ENCODE measurements at regions not wholly inside any gene's neighbourhood (a gene's known extent, or its start where the extent isn't known, plus 50 kb on each side); places are given as distances from the start of the nearest gene placed in this dataset.
"Not testable (repeated sequence)": the region's sequence is repeated elsewhere in the genome, so short reads cannot be mapped to it uniquely, and the experiment has no call there.

- Histone ChIP-seq H3K9me3 (no peaks in the 10 kb centered on the region), H3K36me3 (no peaks in the 10 kb centered on the region), H3K27ac (no peak overlapping the region), H3K27me3 (replicated peaks; ENCODE audit: insufficient read depth) (no peaks in the 10 kb centered on the region), H3K4me1 (ENCODE audit: control insufficient read depth in 1 of 2, low read depth in 2 of 2) (no peaks in the 10 kb centered on the region), H3K4me3 (no peak overlapping the region)
- ATAC-seq (ENCODE audit: insufficient number of reproducible peaks, low FRiP score, low read depth), result no peak
- no peak for DNase-seq (ENCODE audit: low spot score)
- TF ChIP-seq, protein P1, sequence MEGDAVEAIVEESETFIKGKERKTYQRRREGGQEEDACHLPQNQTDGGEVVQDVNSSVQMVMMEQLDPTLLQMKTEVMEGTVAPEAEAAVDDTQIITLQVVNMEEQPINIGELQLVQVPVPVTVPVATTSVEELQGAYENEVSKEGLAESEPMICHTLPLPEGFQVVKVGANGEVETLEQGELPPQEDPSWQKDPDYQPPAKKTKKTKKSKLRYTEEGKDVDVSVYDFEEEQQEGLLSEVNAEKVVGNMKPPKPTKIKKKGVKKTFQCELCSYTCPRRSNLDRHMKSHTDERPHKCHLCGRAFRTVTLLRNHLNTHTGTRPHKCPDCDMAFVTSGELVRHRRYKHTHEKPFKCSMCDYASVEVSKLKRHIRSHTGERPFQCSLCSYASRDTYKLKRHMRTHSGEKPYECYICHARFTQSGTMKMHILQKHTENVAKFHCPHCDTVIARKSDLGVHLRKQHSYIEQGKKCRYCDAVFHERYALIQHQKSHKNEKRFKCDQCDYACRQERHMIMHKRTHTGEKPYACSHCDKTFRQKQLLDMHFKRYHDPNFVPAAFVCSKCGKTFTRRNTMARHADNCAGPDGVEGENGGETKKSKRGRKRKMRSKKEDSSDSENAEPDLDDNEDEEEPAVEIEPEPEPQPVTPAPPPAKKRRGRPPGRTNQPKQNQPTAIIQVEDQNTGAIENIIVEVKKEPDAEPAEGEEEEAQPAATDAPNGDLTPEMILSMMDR (IDR thresholded peaks at IDR 0.05), result no peak
These were observed 91.6 kb upstream of the BTG1 start for GRCh38 chr12:92237262-92237661.

DNA sequence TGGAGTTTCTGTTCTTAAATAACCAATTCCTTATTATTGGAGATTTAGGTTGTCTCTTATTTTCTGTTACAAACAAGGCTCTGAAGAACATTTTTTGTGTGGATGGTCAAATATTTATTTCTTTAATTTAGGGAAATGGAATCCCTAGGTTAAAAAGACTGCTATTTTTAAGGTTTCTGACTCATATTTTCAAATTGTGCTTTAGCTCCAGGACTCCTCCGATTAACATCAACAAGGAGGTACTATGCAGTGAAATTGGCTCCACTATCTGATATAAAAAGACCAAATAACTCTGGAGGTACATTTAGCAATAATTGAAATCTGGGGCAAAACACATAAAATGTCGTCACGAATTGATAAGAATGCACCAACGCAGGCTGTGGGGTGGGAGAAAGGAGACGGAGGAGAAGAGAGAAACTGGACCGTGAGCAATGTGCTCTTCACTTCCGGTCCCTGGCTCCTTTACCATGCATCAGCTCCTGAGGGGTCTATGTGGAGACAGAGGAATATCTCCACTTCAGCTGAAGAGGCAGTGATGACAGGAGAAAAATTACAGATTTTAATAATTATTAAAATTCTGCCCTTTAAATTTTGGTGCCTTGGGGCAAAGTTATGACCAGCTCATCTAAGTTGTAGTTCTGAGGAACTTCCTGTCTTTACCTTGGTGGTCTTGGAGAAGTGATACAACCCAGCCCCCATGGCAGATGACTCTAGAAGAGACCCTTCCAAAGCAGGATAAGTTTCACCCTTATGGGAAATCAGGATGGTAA lies 90.2 kb upstream of the BTG1 start:
- H3K9me3 ChIP-seq, result no peaks in the 10 kb centered on the region
- no peak overlapping the region for H3K27ac ChIP-seq

DNA sequence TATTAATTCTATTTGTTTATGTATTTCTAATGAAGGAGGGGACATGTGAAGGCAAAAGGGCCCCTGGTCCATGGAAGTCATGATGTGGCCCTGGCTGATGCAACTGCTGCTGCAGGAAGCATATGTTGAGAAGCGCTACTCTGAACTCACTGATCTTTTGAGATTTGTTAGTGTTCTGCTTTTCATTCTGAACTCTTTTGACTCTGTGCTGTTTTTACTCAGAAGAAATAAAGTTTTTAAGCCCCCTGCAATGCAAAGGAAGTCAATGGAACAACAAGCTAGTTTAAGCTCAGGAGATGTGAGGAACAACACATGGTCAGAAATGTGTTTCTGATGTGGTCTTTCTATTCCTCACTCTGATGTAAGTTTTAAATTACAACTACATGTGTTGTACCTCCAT lies 88.9 kb upstream of the BTG1 start:
- TF ChIP-seq, protein P1 (IDR thresholded peaks at IDR 0.05), result no peak
- ATAC-seq (ENCODE audit: insufficient number of reproducible peaks, low FRiP score, low read depth) (no peak), DNase-seq (ENCODE audit: low spot score) (no peak)
- H3K9me3 ChIP-seq, result no peaks in the 10 kb centered on the region
- no peaks in the 10 kb centered on the region for H3K4me1 ChIP-seq (ENCODE audit: control insufficient read depth in 1 of 2, low read depth in 2 of 2)
- H3K36me3 ChIP-seq, result no peaks in the 10 kb centered on the region
- H3K27me3 ChIP-seq (replicated peaks; ENCODE audit: insufficient read depth), result no peaks in the 10 kb centered on the region
- no peak overlapping the region for H3K4me3 ChIP-seq
- no peak overlapping the region for H3K27ac ChIP-seq

More for the DNA sequence above, 90.2 kb upstream of the BTG1 start:
- no peaks in the 10 kb centered on the region for H3K27me3 ChIP-seq (replicated peaks; ENCODE audit: insufficient read depth)
- TF ChIP-seq, protein P1 (IDR thresholded peaks at IDR 0.05), result no peak
- no peak for DNase-seq (ENCODE audit: low spot score)
- ATAC-seq (ENCODE audit: insufficient number of reproducible peaks, low FRiP score, low read depth), result no peak
- no peaks in the 10 kb centered on the region for H3K36me3 ChIP-seq
- H3K4me3 ChIP-seq, result no peak overlapping the region
- no peaks in the 10 kb centered on the region for H3K4me1 ChIP-seq (ENCODE audit: control insufficient read depth in 1 of 2, low read depth in 2 of 2)

DNA sequence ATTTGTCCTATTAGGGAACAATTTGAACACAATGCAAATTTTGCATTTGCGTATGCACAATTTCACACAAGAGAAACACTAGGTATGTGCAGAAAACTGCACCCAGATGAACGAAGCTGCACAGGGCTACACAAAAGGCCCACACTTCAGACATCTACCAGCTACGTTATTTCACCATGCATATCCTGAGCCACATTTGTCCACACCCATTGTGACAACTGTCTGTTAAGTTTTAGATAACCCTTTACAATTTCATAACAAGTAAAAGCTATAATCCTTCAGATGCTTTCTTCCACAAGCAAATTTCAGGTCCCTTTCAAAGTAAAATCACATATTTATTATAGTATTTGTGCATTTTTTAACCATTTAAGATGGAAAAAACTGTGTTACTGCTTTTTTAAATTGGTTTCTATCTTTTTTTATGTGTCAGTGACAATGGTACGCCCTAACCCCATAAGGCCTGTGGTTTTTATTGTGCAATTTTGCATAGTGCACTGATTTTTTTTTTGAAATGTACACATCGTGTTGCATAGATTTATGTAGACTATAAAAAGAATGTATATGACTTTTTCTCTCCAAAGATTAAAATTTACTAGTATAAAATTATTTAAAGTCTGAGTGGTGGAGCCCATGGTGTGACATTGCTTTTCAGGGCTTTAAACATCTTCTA lies 87.8 kb upstream of the BTG1 start:
- Histone ChIP-seq H3K27ac (no peak overlapping the region), H3K36me3 (no peaks in the 10 kb centered on the region), H3K4me3 (no peak overlapping the region), H3K27me3 (replicated peaks; ENCODE audit: insufficient read depth) (no peaks in the 10 kb centered on the region), H3K9me3 (no peaks in the 10 kb centered on the region), H3K4me1 (ENCODE audit: control insufficient read depth in 1 of 2, low read depth in 2 of 2) (no peaks in the 10 kb centered on the region)
- DNase-seq (ENCODE audit: low spot score), result no peak
- TF ChIP-seq, protein P1 (IDR thresholded peaks at IDR 0.05), result no peak
- ATAC-seq (ENCODE audit: insufficient number of reproducible peaks, low FRiP score, low read depth), result no peak

- DNase-seq (ENCODE audit: low spot score); H3K27me3 ChIP-seq (replicated peaks; ENCODE audit: insufficient read depth); H3K4me3 ChIP-seq; H3K9me3 ChIP-seq; H3K27ac ChIP-seq; H3K36me3 ChIP-seq; H3K4me1 ChIP-seq (ENCODE audit: control insufficient read depth in 1 of 2, low read depth in 2 of 2); ATAC-seq (ENCODE audit: insufficient number of reproducible peaks, low FRiP score, low read depth): not testable (repeated sequence)
These were observed 86.8 kb upstream of the BTG1 start for GRCh38 chr12:92232371-92232932.

- H3K36me3 ChIP-seq; H3K4me1 ChIP-seq (ENCODE audit: control insufficient read depth in 1 of 2, low read depth in 2 of 2); H3K4me3 ChIP-seq; H3K9me3 ChIP-seq; H3K27me3 ChIP-seq (replicated peaks; ENCODE audit: insufficient read depth); DNase-seq (ENCODE audit: low spot score); ATAC-seq (ENCODE audit: insufficient number of reproducible peaks, low FRiP score, low read depth); H3K27ac ChIP-seq: not testable (repeated sequence)
These were observed 86.3 kb upstream of the BTG1 start for GRCh38 chr12:92231945-92232344.

- not testable (repeated sequence) for H3K4me3 ChIP-seq; H3K27ac ChIP-seq; H3K36me3 ChIP-seq; H3K4me1 ChIP-seq (ENCODE audit: control insufficient read depth in 1 of 2, low read depth in 2 of 2); ATAC-seq (ENCODE audit: insufficient number of reproducible peaks, low FRiP score, low read depth); H3K9me3 ChIP-seq; DNase-seq (ENCODE audit: low spot score); H3K27me3 ChIP-seq (replicated peaks; ENCODE audit: insufficient read depth)
These were observed 85.9 kb upstream of the BTG1 start for GRCh38 chr12:92231532-92231931.
